Prostate gland (tissue), 2 donors: ENCODE measurements at regions not wholly inside any gene's neighbourhood (a gene's known extent, or its start where the extent isn't known, plus 50 kb on each side); places are given as distances from the start of the nearest gene placed in this dataset.

Experiments
- DNase-seq: peaks from one replicate; pipeline ENCODE4 v3.0.0-alpha.2; 2019; ENCODE audit warnings: low spot score
- H3K27ac ChIP-seq, 2 donors: fragments of 200-600 bp; sonication (generic); 2 replicates each; pipeline ENCODE4 v1.5.1; 2017 to 2019
- H3K27me3 ChIP-seq: fragments of 200-600 bp; sonication (generic); replicated peaks from 2 replicates; pipeline ENCODE4 v1.5.1; 2019; ENCODE audit not compliant: insufficient read depth
- H3K36me3 ChIP-seq, 2 donors: fragments of 200-600 bp; sonication (generic); 1 replicate in 1 of 2; 2 replicates in 1 of 2; pipeline versions ENCODE4 v1.5.1 to v1.8.1; 2017 to 2019
- H3K4me1 ChIP-seq: fragments of 200-600 bp; sonication (generic); replicated peaks from 2 replicates; pipeline ENCODE4 v1.5.1; 2019
- H3K4me3 ChIP-seq, 2 donors: fragments of 200-600 bp; sonication (generic); 2 replicates each; pipeline ENCODE4 v1.5.1; 2017 to 2019
- H3K9me3 ChIP-seq: fragments of 200-600 bp; sonication (generic); 2 replicates; pipeline ENCODE4 v1.5.1; 2017
- POLR2A ChIP-seq: fragments of 450-650 bp; IDR thresholded peaks from one replicate; pipeline ENCODE4 v1.6.1; 2016; ENCODE audit warnings: antibody characterized with exemption, mild to moderate bottlenecking
- POLR2AphosphoS5 ChIP-seq: sonication (generic); formaldehyde crosslinking; IDR thresholded peaks from one replicate; pipeline ENCODE4 v1.6.1; 2017; ENCODE audit warnings: antibody characterized with exemption
- WGBS: methylation state at CpG from one replicate; pipeline ENCODE4 v1.1.5; 2018; 5-methylcytosine and 5-hydroxymethylcytosine counted together
- intact Hi-C: fragments of 100-400 bp; cut with DNase I; formaldehyde crosslinking; loops from one replicate; pipeline ENCODE4 v1.14.2; 2022
- TF ChIP-seq, protein P1 (sequence below), 4 experiments: fragments of 200-600 bp in 2 of 4; fragments of 450-650 bp in 2 of 4; sonication (generic) in 2 of 4; IDR thresholded peaks; 1 replicate in 3 of 4; 2 replicates in 1 of 4; pipeline ENCODE4 v1.5.1; 2016 to 2019; ENCODE audit warnings: antibody characterized with exemption in 4 of 4, mild to moderate bottlenecking in 2 of 4, moderate library complexity in 2 of 4

DNA sequence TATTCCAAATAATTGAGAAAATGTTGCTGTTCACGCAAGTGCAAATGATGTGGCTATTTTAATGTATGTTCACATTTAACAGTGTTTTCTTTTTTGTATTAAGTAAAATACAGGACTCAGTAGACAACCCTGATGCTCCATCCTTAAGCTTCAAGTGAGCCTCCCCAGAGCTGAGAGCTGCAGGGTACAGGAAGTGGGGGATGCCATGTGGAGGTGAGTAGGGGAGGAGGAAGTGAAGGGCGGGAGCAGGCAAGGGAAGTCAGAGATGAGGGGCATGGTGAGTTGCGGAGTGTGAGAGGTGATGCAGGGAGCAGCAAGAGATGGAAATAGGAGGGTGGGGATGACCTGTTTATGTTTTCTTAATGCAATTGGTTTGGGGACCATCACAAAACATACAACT, 711.0 kb downstream of the UQCRFS1 start:
- no peak overlapping the region for H3K27ac ChIP-seq
- no peak overlapping the region for H3K4me3 ChIP-seq
- no peaks in the 10 kb centered on the region for H3K4me1 ChIP-seq
- H3K27me3 ChIP-seq: no peaks in the 10 kb centered on the region
- intact Hi-C loops: no loop called here
- no peaks in the 10 kb centered on the region for H3K9me3 ChIP-seq
- WGBS: 73% methylated on average over 3 of the region's 3 CpGs
- H3K36me3 ChIP-seq: no peaks in the 10 kb centered on the region
- TF ChIP-seq, protein P1, sequence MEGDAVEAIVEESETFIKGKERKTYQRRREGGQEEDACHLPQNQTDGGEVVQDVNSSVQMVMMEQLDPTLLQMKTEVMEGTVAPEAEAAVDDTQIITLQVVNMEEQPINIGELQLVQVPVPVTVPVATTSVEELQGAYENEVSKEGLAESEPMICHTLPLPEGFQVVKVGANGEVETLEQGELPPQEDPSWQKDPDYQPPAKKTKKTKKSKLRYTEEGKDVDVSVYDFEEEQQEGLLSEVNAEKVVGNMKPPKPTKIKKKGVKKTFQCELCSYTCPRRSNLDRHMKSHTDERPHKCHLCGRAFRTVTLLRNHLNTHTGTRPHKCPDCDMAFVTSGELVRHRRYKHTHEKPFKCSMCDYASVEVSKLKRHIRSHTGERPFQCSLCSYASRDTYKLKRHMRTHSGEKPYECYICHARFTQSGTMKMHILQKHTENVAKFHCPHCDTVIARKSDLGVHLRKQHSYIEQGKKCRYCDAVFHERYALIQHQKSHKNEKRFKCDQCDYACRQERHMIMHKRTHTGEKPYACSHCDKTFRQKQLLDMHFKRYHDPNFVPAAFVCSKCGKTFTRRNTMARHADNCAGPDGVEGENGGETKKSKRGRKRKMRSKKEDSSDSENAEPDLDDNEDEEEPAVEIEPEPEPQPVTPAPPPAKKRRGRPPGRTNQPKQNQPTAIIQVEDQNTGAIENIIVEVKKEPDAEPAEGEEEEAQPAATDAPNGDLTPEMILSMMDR (IDR thresholded peaks at IDR 0.05): no peak
- TF ChIP-seq POLR2AphosphoS5: no peak
- TF ChIP-seq POLR2A: no peak
- no peak for DNase-seq

DNA sequence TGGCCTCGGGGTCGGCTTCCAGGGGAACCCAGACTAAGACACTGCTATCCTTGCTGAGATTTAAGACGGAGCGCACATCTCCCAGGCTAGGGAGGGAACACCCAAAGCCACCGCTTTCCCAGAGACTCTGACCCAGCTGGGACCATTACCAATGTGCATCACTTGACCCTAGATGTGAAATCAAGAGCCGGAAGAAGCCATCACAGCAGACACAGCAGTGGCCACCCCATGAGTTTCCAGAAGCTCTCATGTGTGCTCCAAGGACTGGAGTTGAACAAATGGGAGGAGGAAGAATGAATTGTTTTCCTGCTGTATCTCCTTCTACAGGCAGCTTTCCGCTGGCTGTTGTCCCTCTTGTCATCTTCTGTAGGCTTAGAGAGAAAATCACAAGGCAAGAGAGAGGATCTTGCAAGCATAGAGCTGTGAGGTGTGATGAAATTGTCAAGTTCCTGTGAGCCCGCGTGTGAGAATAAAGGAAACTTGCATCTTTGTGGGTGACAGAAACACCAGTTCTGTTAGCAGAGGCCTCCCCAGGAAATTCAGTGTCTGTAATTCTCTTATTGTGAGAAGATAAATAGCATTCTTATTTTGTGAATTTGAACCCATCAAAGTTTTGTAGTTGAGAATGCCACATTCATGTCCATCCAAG, 711.8 kb downstream of the UQCRFS1 start:
- H3K4me3 ChIP-seq: no peak overlapping the region
- no peaks in the 10 kb centered on the region for H3K9me3 ChIP-seq
- no peak overlapping the region for H3K27ac ChIP-seq
- no peak for DNase-seq
- H3K27me3 ChIP-seq: no peaks in the 10 kb centered on the region
- H3K36me3 ChIP-seq: no peaks in the 10 kb centered on the region
- WGBS: 82% methylated on average over 9 of the region's 9 CpGs
- intact Hi-C loops: no loop called here
- TF ChIP-seq POLR2A (no peak), POLR2AphosphoS5 (no peak)
- TF ChIP-seq, protein P1 (IDR thresholded peaks at IDR 0.05): no peak
- no peaks in the 10 kb centered on the region for H3K4me1 ChIP-seq

DNA sequence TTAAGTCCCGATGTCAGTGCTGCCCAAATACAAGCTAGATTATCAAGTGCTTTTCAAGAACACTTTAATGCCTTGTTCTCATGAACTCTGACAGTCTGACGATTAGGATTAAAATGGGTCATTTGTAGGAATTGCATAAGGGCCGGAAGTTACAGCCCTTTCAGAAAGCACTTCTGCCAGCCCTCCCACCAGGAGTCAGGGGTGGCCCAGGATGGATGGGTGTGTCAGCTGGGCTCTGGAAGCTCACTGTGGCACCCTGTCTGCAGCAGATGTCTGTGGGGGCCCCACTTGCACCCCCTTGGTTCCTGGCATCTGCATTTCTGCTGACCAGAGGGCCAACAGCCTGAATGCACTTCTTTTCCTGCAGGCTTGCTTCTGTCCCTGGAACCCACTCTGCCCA, 712.7 kb downstream of the UQCRFS1 start:
- Histone ChIP-seq H3K27ac (no peak overlapping the region), H3K27me3 (no peaks in the 10 kb centered on the region)
- 70% methylated on average over 3 of the region's 3 CpGs for WGBS

DNA sequence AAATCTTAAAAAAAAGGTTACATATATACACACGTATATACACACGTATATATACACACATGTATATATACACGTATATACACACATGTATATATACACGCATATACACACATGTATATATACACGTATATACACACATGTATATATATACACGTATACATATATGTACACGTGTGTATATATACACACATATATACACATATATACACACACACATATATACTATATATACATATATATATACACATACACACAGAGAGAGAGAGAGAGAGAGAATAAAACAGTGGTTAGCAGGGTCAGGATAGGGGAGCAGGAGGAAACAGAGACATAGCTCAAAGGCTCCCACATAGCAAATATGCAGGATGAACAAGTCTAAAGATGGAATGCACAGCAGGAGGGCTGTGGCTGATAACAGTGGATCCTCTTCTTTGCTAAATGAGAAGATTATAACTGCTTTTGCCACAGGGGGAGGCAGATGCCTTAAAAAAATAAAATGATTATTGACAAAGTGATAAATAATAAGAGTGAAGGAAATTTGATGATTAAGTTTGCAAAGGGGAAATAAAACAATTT, 714.5 kb downstream of the UQCRFS1 start:
- WGBS: 75% methylated on average over 7 of the region's 7 CpGs
- Histone ChIP-seq H3K27ac (no peak overlapping the region), H3K36me3 (no peaks in the 10 kb centered on the region), H3K9me3 (no peaks in the 10 kb centered on the region), H3K4me1 (no peaks in the 10 kb centered on the region), H3K27me3 (no peaks in the 10 kb centered on the region), H3K4me3 (no peak overlapping the region)
- intact Hi-C loops: no loop called here
- TF ChIP-seq POLR2AphosphoS5 (no peak), POLR2A (no peak)
- TF ChIP-seq, protein P1 (IDR thresholded peaks at IDR 0.05): no peak
- DNase-seq: no peak

More for the DNA sequence above, 712.7 kb downstream of the UQCRFS1 start:
- Histone ChIP-seq H3K36me3 (no peaks in the 10 kb centered on the region), H3K9me3 (no peaks in the 10 kb centered on the region), H3K4me1 (no peaks in the 10 kb centered on the region), H3K4me3 (no peak overlapping the region)
- intact Hi-C loops: no loop called here
- TF ChIP-seq POLR2A (no peak), POLR2AphosphoS5 (no peak)
- TF ChIP-seq, protein P1 (IDR thresholded peaks at IDR 0.05): no peak
- DNase-seq: no peak

DNA sequence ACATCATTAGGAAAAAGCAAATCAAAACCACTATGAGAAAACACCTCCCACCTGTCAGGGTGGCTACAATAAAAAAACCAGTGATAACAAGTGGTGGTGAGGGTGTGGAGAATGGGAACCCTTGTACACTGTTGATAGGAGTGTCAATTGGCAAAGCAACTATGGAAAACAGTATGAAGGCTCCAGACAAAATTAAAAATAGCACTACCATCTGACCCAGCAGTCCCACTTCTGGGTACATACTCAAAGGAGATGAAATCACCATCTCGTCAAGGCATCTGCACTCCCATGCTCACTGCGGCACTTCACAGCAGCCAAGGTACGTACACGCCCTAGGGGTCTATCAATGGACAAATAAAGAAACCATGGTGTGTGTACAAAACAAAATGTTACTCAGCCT, 715.1 kb downstream of the UQCRFS1 start:
- TF ChIP-seq POLR2A (no peak), POLR2AphosphoS5 (no peak)
- TF ChIP-seq, protein P1 (IDR thresholded peaks at IDR 0.05): no peak
- Histone ChIP-seq H3K4me3 (no peak overlapping the region), H3K27me3 (no peaks in the 10 kb centered on the region), H3K4me1 (no peaks in the 10 kb centered on the region), H3K9me3 (no peaks in the 10 kb centered on the region), H3K27ac (no peak overlapping the region), H3K36me3 (no peaks in the 10 kb centered on the region)
- intact Hi-C loops: no loop called here
- no peak for DNase-seq
- 85% methylated on average over 4 of the region's 4 CpGs for WGBS
